Right lobe of liver (tissue), 4 donors: ENCODE measurements at regions not wholly inside any gene's neighbourhood (a gene's known extent, or its start where the extent isn't known, plus 50 kb on each side); places are given as distances from the start of the nearest gene placed in this dataset.

Experiments used
- POLR2A ChIP-seq: fragments of 450-650 bp; IDR thresholded peaks from one replicate; pipeline ENCODE4 v1.6.1; 2017; ENCODE audit warnings: antibody characterized with exemption, mild to moderate bottlenecking
- TF ChIP-seq, protein P1 (sequence below), 4 donors: fragments of 200-600 bp in 3 of 4; fragments of 450-650 bp in 1 of 4; IDR thresholded peaks; one replicate each; pipeline versions ENCODE4 v1.5.1 to v1.8.0; 2016 to 2022; ENCODE audit warnings: antibody characterized with exemption in 4 of 4, mild to moderate bottlenecking in 2 of 4
- donor health status: DM: no; HTN: no; CAD: no.
- donor health status: DM: no; HTN: no; CAD: no.
- donor health status: DM: no; HTN: yes; CAD: no.

DNA sequence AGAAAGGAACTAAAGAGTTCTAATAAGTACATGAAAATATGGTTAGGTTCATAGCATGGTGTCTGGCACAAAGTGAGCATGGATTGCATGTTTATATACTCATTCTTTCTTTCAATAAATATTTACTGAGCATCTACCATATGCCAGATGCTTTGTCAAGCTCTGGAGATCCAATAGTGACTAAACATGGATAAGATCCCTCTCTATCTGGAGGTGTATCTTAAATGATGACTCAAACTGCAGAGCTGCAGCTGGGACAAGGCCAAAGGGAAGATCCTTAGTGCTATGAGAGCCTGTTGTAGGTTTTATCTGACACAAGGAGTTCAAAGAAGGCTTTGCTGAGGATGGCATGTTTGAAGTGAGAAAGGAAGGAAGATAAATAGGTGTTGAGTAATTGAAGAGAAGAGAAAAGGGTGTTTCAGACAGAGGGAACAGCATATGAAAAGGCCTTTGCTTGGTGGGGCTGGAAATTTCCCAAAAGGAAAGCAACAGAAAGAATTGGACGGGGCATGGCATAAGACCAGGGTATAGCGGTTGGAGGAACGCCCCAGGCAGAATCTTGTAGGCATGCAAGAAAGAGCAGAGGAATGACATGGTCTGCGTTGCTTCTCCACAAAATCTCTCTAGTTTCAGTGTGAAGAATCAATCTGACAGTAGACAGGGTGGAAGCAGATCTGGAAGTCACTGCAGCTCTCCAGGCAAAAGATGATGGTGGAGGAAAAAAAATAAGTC, 239.9 kb upstream of the LRTM1 start:
- TF ChIP-seq POLR2A = no peak
- TF ChIP-seq, protein P1, sequence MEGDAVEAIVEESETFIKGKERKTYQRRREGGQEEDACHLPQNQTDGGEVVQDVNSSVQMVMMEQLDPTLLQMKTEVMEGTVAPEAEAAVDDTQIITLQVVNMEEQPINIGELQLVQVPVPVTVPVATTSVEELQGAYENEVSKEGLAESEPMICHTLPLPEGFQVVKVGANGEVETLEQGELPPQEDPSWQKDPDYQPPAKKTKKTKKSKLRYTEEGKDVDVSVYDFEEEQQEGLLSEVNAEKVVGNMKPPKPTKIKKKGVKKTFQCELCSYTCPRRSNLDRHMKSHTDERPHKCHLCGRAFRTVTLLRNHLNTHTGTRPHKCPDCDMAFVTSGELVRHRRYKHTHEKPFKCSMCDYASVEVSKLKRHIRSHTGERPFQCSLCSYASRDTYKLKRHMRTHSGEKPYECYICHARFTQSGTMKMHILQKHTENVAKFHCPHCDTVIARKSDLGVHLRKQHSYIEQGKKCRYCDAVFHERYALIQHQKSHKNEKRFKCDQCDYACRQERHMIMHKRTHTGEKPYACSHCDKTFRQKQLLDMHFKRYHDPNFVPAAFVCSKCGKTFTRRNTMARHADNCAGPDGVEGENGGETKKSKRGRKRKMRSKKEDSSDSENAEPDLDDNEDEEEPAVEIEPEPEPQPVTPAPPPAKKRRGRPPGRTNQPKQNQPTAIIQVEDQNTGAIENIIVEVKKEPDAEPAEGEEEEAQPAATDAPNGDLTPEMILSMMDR (IDR thresholded peaks at IDR 0.05) = no peak
